Endothelial cell of umbilical vein (primary cell): ENCODE measurements at regions not wholly inside any gene's neighbourhood (a gene's known extent, or its start where the extent isn't known, plus 50 kb on each side); places are given as distances from the start of the nearest gene placed in this dataset.

Source experiments
- CTCF ChIP-seq, 2 donors: IDR thresholded peaks; 1 replicate in 1 of 2; 2 replicates in 1 of 2; pipeline ENCODE4 v1.5.1; 2011; ENCODE audit warnings: low read length in 2 of 2, mild to moderate bottlenecking in 2 of 2, moderate library complexity in 2 of 2, control low read depth in 1 of 2, inconsistent platforms in 1 of 2, low read depth in 1 of 2; ENCODE audit not compliant: insufficient read depth in 1 of 2; ENCODE audit errors: extremely low read depth in 1 of 2
- EZH2 ChIP-seq: IDR thresholded peaks from 2 replicates; pipeline ENCODE4 v1.6.1; 2012; ENCODE audit warnings: borderline replicate concordance, low read depth, mild to moderate bottlenecking, moderate library complexity, low read length, inconsistent platforms; ENCODE audit not compliant: severe bottlenecking
- JUN ChIP-seq: IDR thresholded peaks from 2 replicates; pipeline ENCODE4 v1.6.1; 2011; ENCODE audit warnings: borderline replicate concordance, low read depth; ENCODE audit not compliant: insufficient read length, insufficient read depth
- POLR2A ChIP-seq: IDR thresholded peaks from 2 replicates; pipeline ENCODE4 v1.6.1; 2012; ENCODE audit warnings: low read depth, mild to moderate bottlenecking, control low read depth, low read length

- TF ChIP-seq CTCF (IDR thresholded peaks at IDR 0.05; ENCODE audit: extremely low read depth in 1 of 2, insufficient read depth in 1 of 2, low read depth in 1 of 2, low read length in 2 of 2), result no peak
- no peak for TF ChIP-seq POLR2A
- no peak for TF ChIP-seq JUN
- no peak for TF ChIP-seq EZH2
Measured at GRCh38 chr13:59545007-59545406, 618.7 kb downstream of the DIAPH3 start.
